ENCODE measurements at regions not wholly inside any gene's neighbourhood (a gene's known extent, or its start where the extent isn't known, plus 50 kb on each side); places are given as distances from the start of the nearest gene placed in this dataset.
A peak's percentile ranks its signal among the peaks of the same experiment; 100 is the strongest.
"Not testable (repeated sequence)": the region's sequence is repeated elsewhere in the genome, so short reads cannot be mapped to it uniquely, and the experiment has no call there.

GRCh38 chr3:63126530-63126929, 151.6 kb upstream of the SYNPR start:
- no peak for DNase-seq

DNA sequence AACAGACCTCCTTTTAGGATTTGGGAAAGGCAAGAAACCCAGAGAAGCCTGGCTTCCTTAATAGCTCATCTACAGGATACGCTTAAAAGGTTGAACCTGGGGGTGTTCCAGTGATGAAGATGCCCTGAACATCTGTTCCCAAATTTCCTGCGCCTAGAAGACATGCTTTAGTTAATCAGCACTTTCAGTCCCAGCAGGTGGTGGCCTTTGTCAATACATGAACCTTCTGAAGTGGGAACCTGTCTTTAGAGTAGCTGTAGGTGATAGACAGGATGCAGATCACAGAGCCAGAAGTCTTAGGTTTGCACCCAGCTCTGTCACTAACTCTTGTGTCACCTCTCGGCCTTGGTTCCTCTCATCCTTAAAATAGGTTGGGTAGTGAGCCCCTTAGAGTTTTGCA, 149.7 kb upstream of the SYNPR start:
- no peak for DNase-seq

DNA sequence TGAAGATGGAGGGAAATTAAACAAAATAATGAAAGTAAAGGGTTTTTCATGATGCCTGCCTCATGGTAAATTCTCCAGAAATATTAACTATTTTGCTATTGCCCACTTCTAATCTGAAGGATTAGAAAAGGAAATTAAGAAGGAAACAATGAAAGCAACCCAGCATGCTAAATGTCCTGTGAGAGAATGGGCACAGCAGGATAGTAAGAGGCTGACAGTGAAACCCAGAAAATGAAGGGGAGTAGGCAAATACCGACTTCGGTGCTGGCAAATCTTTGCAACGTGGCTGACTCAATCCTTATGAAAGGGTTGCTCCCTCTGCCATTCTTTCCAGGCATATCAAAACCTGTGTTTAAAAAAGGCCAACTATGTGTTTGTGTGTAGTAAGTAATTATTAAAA, 147.5 kb upstream of the SYNPR start:
- DNase-seq = no peak

- no peak for DNase-seq
Measured at GRCh38 chr3:63132461-63133250, 145.5 kb upstream of the SYNPR start.

DNA sequence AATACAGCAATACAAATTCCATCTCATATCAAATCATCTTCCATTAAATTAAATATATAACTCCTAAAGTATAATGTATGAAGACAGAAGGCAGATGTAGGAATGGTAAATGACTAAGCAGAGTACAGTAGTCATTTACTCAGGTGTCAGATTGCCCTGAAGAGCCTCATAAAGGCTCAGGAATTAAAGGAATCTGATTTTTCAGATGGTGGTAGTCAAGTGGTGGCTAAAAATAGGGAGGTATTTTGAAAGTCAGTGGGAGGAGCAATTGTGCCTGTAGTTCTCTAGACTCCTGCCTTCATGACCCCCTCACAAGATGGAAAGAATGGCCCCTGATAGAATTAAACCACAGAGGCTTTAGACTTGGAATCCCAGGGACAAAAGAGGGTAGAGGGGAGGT, 142.7 kb upstream of the SYNPR start:
- no peak for DNase-seq

DNA sequence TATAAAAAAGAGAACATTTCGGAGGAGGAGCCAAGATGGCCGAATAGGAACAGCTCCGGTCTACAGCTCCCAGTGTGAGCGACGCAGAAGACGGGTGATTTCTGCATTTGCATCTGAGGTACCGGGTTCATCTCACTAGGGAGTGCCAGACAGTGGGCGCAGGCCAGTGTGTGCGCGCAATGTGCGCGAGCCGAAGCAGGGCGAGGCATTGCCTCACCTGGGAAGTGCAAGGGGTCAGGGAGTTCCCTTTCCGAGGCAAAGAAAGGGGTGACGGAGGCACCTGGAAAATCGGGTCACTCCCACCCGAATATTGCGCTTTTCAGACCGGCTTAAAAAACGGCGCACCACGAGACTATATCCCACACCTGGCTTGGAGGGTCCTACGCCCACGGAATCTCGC, 141.9 kb upstream of the SYNPR start:
- DNase-seq = not testable (repeated sequence)

DNA sequence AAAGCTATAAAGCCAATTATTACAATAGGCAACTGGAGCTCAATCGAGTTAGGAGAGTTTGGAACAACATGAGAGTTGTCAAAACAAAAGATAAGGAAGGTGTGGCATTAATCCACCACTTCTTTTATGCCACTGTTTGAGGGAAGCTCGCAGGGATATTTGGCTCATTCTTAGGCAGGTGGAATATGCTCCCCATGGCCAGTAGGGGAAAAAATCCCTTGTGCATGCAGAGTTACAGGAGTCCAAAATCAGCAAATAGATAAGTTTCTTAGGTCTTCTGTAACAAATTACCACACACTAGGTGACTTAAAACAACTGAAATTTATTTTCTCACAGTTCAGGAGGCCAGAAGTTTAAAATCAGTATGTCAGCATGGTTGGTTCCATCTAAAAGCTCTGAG, 135.4 kb upstream of the SYNPR start:
- DNase-seq = no peak

GRCh38 chr3:63146154-63146553, 132.0 kb upstream of the SYNPR start:
- no peak for DNase-seq

DNA sequence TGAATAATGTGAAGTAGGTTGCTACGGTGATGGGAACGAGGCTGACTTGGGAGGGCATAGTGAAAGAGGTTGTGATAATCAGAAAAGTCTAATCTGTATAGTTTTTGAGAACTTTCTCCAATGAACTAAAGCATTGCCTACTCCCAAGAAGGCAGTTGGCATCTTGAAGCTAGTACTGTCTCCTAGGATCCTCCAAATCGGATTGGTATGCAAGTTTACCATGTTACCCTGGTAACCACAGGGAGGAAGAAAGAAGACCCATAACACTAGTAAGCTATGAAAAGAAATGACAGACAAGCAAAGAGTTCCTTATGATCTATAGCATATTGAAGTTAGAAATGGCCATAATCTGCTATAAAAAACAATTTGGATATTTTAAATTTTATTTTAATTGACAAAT, 127.2 kb upstream of the SYNPR start:
- no peak for DNase-seq

DNA sequence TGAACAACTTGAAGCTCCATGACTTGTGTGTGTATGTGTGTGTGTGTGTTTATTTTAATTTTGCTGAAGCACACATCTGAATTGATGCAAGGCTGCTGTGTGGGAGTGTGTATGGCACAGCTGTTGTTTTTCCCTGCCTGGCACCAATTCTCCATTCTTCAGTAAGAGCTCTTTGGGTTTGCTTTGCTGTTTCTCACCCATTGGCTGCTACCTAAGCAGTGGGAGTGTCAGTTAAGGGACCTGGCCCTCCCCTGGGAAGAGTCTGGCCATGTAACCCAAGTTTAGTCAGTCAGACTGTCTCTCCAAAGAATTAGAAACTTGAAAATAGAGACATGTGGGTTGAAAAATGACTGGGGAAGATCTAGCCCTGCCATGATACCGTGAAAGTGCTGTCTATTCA, 126.2 kb upstream of the SYNPR start:
- DNase-seq = no peak

DNA sequence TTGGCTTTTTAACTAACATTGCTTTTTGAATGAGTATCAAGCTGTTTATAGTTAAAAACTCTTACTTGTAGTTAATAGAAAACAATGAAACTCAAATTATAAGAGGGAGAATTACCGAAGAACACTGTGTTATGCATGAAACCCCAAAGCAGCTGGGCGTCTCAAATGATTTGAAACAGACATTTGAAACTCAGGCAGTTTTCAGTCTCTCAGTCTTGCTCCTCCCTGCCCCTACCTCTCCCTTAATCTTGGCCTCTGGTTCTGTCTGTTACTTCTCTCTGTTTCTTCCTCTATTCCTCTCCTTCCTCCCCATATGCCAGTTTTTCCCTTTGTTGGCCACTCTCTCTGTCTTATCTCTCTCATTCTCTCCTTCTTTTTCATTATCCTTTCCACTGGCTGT, 118.3 kb upstream of the SYNPR start:
- DNase-seq = no peak

GRCh38 chr3:63167113-63167512, 111.0 kb upstream of the SYNPR start:
- no peak for DNase-seq

- DNase-seq = no peak
Measured at GRCh38 chr3:63168179-63168578, 109.9 kb upstream of the SYNPR start.

- DNase-seq = no peak
Measured at GRCh38 chr3:63179862-63180522, 98.1 kb upstream of the SYNPR start.

DNA sequence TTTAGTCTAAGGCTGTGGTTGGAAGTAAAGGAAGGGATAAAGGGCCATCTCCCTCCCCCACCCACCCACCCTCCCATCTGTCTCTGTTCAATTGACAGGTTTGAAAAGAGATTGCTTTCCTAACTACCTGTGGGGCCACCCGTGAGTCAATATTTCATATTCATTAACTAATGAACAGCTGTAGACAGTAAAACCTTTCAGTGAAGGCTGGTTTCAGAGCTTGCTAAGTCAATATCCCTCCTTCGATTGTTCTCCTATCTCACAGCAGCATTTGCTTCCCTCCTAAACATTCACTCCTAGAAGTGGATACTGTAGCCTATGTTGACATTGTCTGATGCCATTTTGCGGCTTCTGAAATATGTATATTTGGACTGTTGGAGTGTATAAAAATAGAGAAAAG, 85.9 kb upstream of the SYNPR start:
- no peak for DNase-seq

- DNase-seq = peak; percentile 17
Measured at GRCh38 chr3:63193647-63194046, 84.5 kb upstream of the SYNPR start.

- DNase-seq = no peak
Measured at GRCh38 chr3:63199606-63200005, 78.5 kb upstream of the SYNPR start.

- DNase-seq = no peak
Measured at GRCh38 chr3:63202529-63202928, 75.6 kb upstream of the SYNPR start.

GRCh38 chr3:63207066-63207590, 71.0 kb upstream of the SYNPR start:
- DNase-seq = no peak

DNA sequence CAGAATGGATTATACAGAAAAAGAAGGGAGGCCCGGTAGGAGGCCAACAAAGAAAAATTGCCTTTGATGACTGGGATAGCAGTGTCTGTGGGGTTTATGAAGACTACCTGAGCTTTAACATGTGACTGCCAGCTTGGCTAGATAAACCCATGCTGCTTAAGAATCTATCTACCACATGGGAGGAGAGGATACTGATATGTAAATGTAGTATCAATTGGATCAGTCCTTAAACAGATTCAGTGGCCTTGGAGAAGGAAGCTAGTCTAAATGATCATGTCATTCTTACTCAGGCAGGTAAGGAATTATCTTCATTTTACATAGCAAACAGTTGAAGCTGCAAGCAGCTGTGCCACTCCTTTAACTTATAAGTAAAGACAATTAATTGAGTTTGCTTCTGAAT, 50.0 kb upstream of the SYNPR start:
- no peak for DNase-seq
